ENCODE measurements at regions not wholly inside any gene's neighbourhood (a gene's known extent, or its start where the extent isn't known, plus 50 kb on each side); places are given as distances from the start of the nearest gene placed in this dataset.

DNA sequence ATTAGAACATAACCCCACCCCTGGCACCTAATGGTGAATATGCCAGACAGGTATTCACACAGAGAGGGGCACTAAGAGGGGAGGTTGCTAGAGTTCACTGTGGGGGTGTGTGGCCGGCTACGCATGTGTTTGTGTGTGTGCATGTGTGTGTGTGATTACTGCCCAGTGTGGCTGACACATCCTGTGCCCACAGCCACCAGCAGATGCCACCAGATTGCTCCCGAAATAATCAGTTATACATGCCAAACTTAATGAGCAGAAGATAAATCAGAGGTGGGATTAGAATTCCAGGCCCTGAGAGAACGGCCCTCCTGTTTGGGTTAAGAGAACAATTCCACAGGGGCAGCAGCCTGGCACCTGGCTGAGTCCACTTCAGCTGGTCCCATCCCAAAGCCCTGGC is 91.8 kb upstream of the TBCA start:
- TF ChIP-seq, protein P1, sequence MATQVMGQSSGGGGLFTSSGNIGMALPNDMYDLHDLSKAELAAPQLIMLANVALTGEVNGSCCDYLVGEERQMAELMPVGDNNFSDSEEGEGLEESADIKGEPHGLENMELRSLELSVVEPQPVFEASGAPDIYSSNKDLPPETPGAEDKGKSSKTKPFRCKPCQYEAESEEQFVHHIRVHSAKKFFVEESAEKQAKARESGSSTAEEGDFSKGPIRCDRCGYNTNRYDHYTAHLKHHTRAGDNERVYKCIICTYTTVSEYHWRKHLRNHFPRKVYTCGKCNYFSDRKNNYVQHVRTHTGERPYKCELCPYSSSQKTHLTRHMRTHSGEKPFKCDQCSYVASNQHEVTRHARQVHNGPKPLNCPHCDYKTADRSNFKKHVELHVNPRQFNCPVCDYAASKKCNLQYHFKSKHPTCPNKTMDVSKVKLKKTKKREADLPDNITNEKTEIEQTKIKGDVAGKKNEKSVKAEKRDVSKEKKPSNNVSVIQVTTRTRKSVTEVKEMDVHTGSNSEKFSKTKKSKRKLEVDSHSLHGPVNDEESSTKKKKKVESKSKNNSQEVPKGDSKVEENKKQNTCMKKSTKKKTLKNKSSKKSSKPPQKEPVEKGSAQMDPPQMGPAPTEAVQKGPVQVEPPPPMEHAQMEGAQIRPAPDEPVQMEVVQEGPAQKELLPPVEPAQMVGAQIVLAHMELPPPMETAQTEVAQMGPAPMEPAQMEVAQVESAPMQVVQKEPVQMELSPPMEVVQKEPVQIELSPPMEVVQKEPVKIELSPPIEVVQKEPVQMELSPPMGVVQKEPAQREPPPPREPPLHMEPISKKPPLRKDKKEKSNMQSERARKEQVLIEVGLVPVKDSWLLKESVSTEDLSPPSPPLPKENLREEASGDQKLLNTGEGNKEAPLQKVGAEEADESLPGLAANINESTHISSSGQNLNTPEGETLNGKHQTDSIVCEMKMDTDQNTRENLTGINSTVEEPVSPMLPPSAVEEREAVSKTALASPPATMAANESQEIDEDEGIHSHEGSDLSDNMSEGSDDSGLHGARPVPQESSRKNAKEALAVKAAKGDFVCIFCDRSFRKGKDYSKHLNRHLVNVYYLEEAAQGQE (IDR thresholded peaks at IDR 0.05; ENCODE audit: insufficient read depth in 1 of 2, low read depth in 2 of 2, low read length in 2 of 2): no peak
- TF ChIP-seq TAF1 (IDR thresholded peaks at IDR 0.05; ENCODE audit: borderline replicate concordance, insufficient read depth, low read length) (no peak), FOXP2 (optimal IDR thresholded peaks at IDR 0.05; ENCODE audit: borderline replicate concordance, extremely low read depth, extremely low read length, insufficient read depth) (no peak), POLR2AphosphoS5 (IDR thresholded peaks at IDR 0.05; ENCODE audit: low read depth, low read length) (no peak), SIN3A (IDR thresholded peaks at IDR 0.05; ENCODE audit: borderline replicate concordance, insufficient read depth, low read length) (no peak)

DNA sequence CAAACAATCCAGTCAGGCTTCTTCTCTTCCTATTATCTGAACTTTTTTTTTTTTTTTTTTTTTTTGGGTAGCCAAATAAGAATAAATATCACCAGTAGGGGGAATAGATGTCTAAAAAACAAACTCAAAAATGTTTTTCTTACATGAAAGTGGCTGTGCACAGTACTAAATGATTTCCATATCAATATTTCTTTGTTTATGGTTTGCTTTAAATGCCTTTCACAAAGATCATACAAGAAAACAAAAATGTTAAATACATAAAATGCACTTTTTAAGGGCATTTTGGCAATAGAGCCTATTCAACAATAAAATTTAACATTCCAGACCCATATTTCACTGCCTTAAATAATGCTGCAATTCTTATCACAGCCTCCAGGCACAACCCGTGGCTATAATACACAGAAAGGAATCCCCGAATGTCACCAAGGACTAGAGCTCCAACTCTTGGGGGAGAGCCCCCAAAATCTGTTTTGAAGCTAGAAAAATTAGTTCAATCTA is 91.1 kb upstream of the TBCA start:
- TF ChIP-seq FOXP2 (optimal IDR thresholded peaks at IDR 0.05; ENCODE audit: borderline replicate concordance, extremely low read depth, extremely low read length, insufficient read depth): no peak
- no peak for TF ChIP-seq POLR2AphosphoS5 (IDR thresholded peaks at IDR 0.05; ENCODE audit: low read depth, low read length)
- TF ChIP-seq TAF1 (IDR thresholded peaks at IDR 0.05; ENCODE audit: borderline replicate concordance, insufficient read depth, low read length): no peak

DNA sequence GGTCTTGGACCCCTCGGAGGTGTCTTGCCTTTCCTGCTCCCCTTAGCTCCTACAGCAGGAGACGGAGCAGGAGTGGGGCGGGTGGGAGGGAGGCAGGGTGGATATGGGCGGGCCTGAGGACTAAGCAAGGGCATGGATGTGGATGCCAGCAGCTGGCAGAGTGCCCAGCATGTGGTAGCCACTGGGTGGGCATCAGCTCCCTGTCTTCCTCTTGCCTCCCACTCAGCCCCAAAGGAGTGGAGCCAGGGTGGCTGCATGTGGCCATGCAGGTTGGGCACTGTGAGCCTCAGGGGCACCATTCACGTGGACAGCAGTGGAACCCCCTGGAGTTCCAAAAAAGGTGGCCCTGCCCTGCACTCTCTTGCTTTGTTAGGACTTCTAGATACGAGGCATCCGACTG is 90.1 kb upstream of the TBCA start:
- TF ChIP-seq FOXP2 (optimal IDR thresholded peaks at IDR 0.05; ENCODE audit: borderline replicate concordance, extremely low read depth, extremely low read length, insufficient read depth): no peak
- TF ChIP-seq, protein P1 (IDR thresholded peaks at IDR 0.05; ENCODE audit: insufficient read depth in 1 of 2, low read depth in 2 of 2, low read length in 2 of 2): no peak
- TF ChIP-seq TAF1 (IDR thresholded peaks at IDR 0.05; ENCODE audit: borderline replicate concordance, insufficient read depth, low read length): no peak
- no peak for TF ChIP-seq SIN3A (IDR thresholded peaks at IDR 0.05; ENCODE audit: borderline replicate concordance, insufficient read depth, low read length)
- TF ChIP-seq POLR2AphosphoS5 (IDR thresholded peaks at IDR 0.05; ENCODE audit: low read depth, low read length): no peak

DNA sequence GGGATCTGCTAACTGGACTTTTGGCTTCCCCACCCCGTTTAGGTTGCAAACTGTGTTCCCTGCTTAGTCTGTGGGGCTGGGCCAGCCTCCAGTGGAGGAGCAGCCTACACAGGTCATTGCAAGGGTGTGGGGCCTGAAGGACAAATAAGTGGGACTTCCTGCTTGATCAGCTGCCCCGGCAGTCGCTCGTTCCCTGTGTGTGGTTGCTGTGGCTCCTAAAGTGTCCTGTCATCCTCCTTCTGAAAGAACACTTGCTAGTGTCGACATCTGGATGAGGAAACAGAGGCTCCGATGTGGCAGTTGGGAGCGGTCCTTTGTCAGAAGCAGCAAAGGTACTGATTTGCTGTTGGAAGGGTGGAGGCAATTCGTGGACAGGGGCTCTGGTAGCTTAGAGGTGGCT is 88.9 kb upstream of the TBCA start:
- TF ChIP-seq SIN3A (IDR thresholded peaks at IDR 0.05; ENCODE audit: borderline replicate concordance, insufficient read depth, low read length): no peak
- no peak for TF ChIP-seq POLR2AphosphoS5 (IDR thresholded peaks at IDR 0.05; ENCODE audit: low read depth, low read length)
- TF ChIP-seq, protein P1 (IDR thresholded peaks at IDR 0.05; ENCODE audit: insufficient read depth in 1 of 2, low read depth in 2 of 2, low read length in 2 of 2): no peak

DNA sequence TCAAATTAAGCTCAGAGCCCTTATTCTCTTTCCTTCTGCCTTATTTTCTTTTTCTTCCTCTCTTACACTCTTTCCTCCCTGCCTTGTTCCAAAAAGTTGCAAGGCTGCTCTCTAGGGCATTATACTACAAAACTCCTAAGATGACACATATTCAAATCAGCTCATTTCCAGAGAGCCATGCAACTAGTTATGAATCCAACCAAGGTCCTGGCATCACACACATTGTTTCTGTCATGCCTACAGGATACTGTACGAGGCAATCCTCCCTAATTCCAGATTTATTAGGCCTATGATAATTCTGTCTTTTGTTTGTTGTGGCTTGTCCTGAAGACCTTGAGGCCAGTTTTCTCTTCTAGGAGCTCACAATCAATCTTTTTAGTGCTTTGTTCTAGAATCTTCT is 87.0 kb upstream of the TBCA start:
- TF ChIP-seq, protein P1 (IDR thresholded peaks at IDR 0.05; ENCODE audit: insufficient read depth in 1 of 2, low read depth in 2 of 2, low read length in 2 of 2): no peak
- TF ChIP-seq FOXP2 (optimal IDR thresholded peaks at IDR 0.05; ENCODE audit: borderline replicate concordance, extremely low read depth, extremely low read length, insufficient read depth) (no peak), POLR2AphosphoS5 (IDR thresholded peaks at IDR 0.05; ENCODE audit: low read depth, low read length) (no peak), TAF1 (IDR thresholded peaks at IDR 0.05; ENCODE audit: borderline replicate concordance, insufficient read depth, low read length) (no peak), SIN3A (IDR thresholded peaks at IDR 0.05; ENCODE audit: borderline replicate concordance, insufficient read depth, low read length) (no peak)
